Glutamatergic neuron (in vitro differentiated cells): ENCODE measurements at regions not wholly inside any gene's neighbourhood (a gene's known extent, or its start where the extent isn't known, plus 50 kb on each side); places are given as distances from the start of the nearest gene placed in this dataset.
A peak's percentile ranks its signal among the peaks of the same experiment; 100 is the strongest.

Source experiments
- DNase-seq: peaks from one replicate; pipeline ENCODE4 v3.0.0; 2022
- H3K27ac Mint-ChIP-seq: one replicate; pipeline ENCODE4 v1.8.0; 2020; ENCODE audit warnings: mild to moderate bottlenecking, mixed read lengths, inconsistent platforms; ENCODE audit not compliant: unreplicated experiment
- H3K27me3 Mint-ChIP-seq: one replicate; pipeline ENCODE4 v1.8.0; 2020; ENCODE audit warnings: mild to moderate bottlenecking, moderate library complexity, mixed read lengths, inconsistent platforms; ENCODE audit not compliant: unreplicated experiment
- H3K36me3 Mint-ChIP-seq: one replicate; pipeline ENCODE4 v1.8.0; 2020; ENCODE audit warnings: mild to moderate bottlenecking, mixed read lengths, inconsistent platforms; ENCODE audit not compliant: unreplicated experiment
- H3K4me1 Mint-ChIP-seq: one replicate; pipeline ENCODE4 v1.8.0; 2020; ENCODE audit warnings: mild to moderate bottlenecking, low read depth, mixed read lengths, inconsistent platforms; ENCODE audit not compliant: unreplicated experiment
- H3K4me3 Mint-ChIP-seq: one replicate; pipeline ENCODE4 v1.8.0; 2020; ENCODE audit warnings: mild to moderate bottlenecking, mixed read lengths, inconsistent platforms; ENCODE audit not compliant: unreplicated experiment
- H3K9me3 Mint-ChIP-seq: one replicate; pipeline ENCODE4 v1.8.0; 2020; ENCODE audit warnings: mild to moderate bottlenecking, moderate library complexity, mixed read lengths, inconsistent platforms; ENCODE audit not compliant: unreplicated experiment
- CTCF ChIP-seq: fragments of 200-600 bp; sonication (generic); IDR thresholded peaks from one replicate; pipeline ENCODE4 v1.5.0; 2021; ENCODE audit not compliant: partially characterized antibody, unreplicated experiment

- no peak for DNase-seq
- H3K27me3 Mint-ChIP-seq, result peaks cover 4% of the 10 kb centered on the region
- no peaks in the 10 kb centered on the region for H3K36me3 Mint-ChIP-seq
- no peak overlapping the region for H3K4me3 Mint-ChIP-seq
- no peak for TF ChIP-seq CTCF
- peak overlapping the region; percentile 50 for H3K27ac Mint-ChIP-seq
- H3K4me1 Mint-ChIP-seq, result peaks cover 33% of the 10 kb centered on the region
- H3K9me3 Mint-ChIP-seq, result peaks cover 7% of the 10 kb centered on the region
These were observed 100.8 kb upstream of the MAML3 start for GRCh38 chr4:140254651-140255299.

GRCh38 chr4:140253556-140254027 is 99.6 kb upstream of the MAML3 start:
- Mint-ChIP-seq H3K27me3 (peaks cover 8% of the 10 kb centered on the region), H3K4me1 (peaks cover 38% of the 10 kb centered on the region), H3K4me3 (peak overlapping the region; percentile 59), H3K9me3 (peaks cover 11% of the 10 kb centered on the region), H3K36me3 (no peaks in the 10 kb centered on the region), H3K27ac (peak overlapping the region; percentile 79)
- DNase-seq, result no peak
- TF ChIP-seq CTCF, result peak; percentile 54

- H3K4me1 Mint-ChIP-seq, result peaks cover 38% of the 10 kb centered on the region
- DNase-seq, result peak; percentile 92
- peak overlapping the region; percentile 59 for H3K4me3 Mint-ChIP-seq
- peak overlapping the region; percentile 79 for H3K27ac Mint-ChIP-seq
- H3K9me3 Mint-ChIP-seq, result peaks cover 11% of the 10 kb centered on the region
- peaks cover 8% of the 10 kb centered on the region for H3K27me3 Mint-ChIP-seq
- peak; percentile 94 for TF ChIP-seq CTCF
- no peaks in the 10 kb centered on the region for H3K36me3 Mint-ChIP-seq
These were observed 99.0 kb upstream of the MAML3 start for GRCh38 chr4:140252742-140253555.

GRCh38 chr4:140252141-140252741 is 98.3 kb upstream of the MAML3 start:
- peaks cover 8% of the 10 kb centered on the region for H3K27me3 Mint-ChIP-seq
- H3K9me3 Mint-ChIP-seq, result peaks cover 11% of the 10 kb centered on the region
- TF ChIP-seq CTCF, result no peak
- H3K36me3 Mint-ChIP-seq, result no peaks in the 10 kb centered on the region
- peak; percentile 46 for DNase-seq
- peak overlapping the region; percentile 85 for H3K4me3 Mint-ChIP-seq
- H3K27ac Mint-ChIP-seq, result peak overlapping the region; percentile 94
- H3K4me1 Mint-ChIP-seq, result peaks cover 38% of the 10 kb centered on the region
